ENCODE measurements at regions not wholly inside any gene's neighbourhood (a gene's known extent, or its start where the extent isn't known, plus 50 kb on each side); places are given as distances from the start of the nearest gene placed in this dataset.

- intact Hi-C loops (cut with micrococcal nuclease) (no loop called here), dilution Hi-C loops (cut with MboI; ENCODE audit: extremely low pct_ligation_motif_present, low sequenced_read_pairs) (no loop called here)
These were observed 589.8 kb downstream of the PLCL1 start for GRCh38 chr2:198394208-198394607.

More at GRCh38 chr2:198394208-198394607, 589.8 kb downstream of the PLCL1 start:
- Histone ChIP-seq H3K36me3 (ENCODE audit: control insufficient read depth in 2 of 2, extremely low read depth in 1 of 2, insufficient read depth in 2 of 2, low read length in 2 of 2) (no peaks in the 10 kb centered on the region), H3K27ac (ENCODE audit: insufficient read depth, low read depth, low read length) (no peak overlapping the region), H3K9ac (replicated peaks; ENCODE audit: extremely low read depth, insufficient read depth, low read length) (no peak overlapping the region), H4K20me1 (replicated peaks; ENCODE audit: control insufficient read depth, extremely low read depth, insufficient read depth, low read length) (no peaks in the 10 kb centered on the region), H3K9me1 (replicated peaks; ENCODE audit: control insufficient read depth, extremely low read depth, insufficient read depth, low read length) (no peaks in the 10 kb centered on the region), H3K4me2 (ENCODE audit: insufficient read depth, low read length) (no peak overlapping the region), H2AFZ (ENCODE audit: low read depth, low read length) (no peak overlapping the region), H3K9me3 (replicated peaks; ENCODE audit: control insufficient read depth, insufficient read depth, low read length) (no peaks in the 10 kb centered on the region), H3K79me2 (ENCODE audit: control insufficient read depth, insufficient read depth, low read length) (no peaks in the 10 kb centered on the region), H3K27me3 (ENCODE audit: control insufficient read depth in 2 of 2, insufficient read depth in 2 of 2, low read length in 2 of 2) (no peaks in the 10 kb centered on the region), H3K4me1 (ENCODE audit: control insufficient read depth, extremely low read depth, insufficient read depth, low read length) (no peaks in the 10 kb centered on the region), H3K4me3 (replicated peaks in 1 of 3; ENCODE audit: insufficient read depth in 1 of 3, low read depth in 1 of 3, low read length in 3 of 3) (no peak overlapping the region)
- BruUV-seq (replicated peaks) = no TSS peak
- DNase-seq (ENCODE audit: low read depth, low spot score) (no peak), FAIRE-seq (no peak)
- TF ChIP-seq MAX (IDR thresholded peaks at IDR 0.05; ENCODE audit: insufficient read depth, insufficient read length) (no peak), JUN (IDR thresholded peaks at IDR 0.05; ENCODE audit: borderline replicate concordance, insufficient read depth, insufficient read length, low read depth) (no peak), CTCF (IDR thresholded peaks at IDR 0.05; ENCODE audit: extremely low read depth in 1 of 2, insufficient read depth in 1 of 2, low read depth in 1 of 2, low read length in 2 of 2) (no peak), EZH2 (IDR thresholded peaks at IDR 0.05; ENCODE audit: borderline replicate concordance, low read depth, low read length, severe bottlenecking) (no peak), POLR2AphosphoS5 (IDR thresholded peaks at IDR 0.05; ENCODE audit: insufficient read depth, low read depth, low read length) (no peak), MYC (IDR thresholded peaks at IDR 0.05; ENCODE audit: low read depth, low read length) (no peak), GATA2 (IDR thresholded peaks at IDR 0.05; ENCODE audit: insufficient read depth, insufficient read length, low read depth, low read length) (no peak), POLR2A (IDR thresholded peaks at IDR 0.05; ENCODE audit: low read depth, low read length) (no peak), FOS (IDR thresholded peaks at IDR 0.05; ENCODE audit: borderline replicate concordance, insufficient read depth, low read length) (no peak)
- ChIA-PET CTCF (no interaction called here), POLR2A (no interaction called here)
